Keratinocyte (primary cell): ENCODE measurements at regions not wholly inside any gene's neighbourhood (a gene's known extent, or its start where the extent isn't known, plus 50 kb on each side); places are given as distances from the start of the nearest gene placed in this dataset.

Experiments
- EZH2 ChIP-seq: IDR thresholded peaks from one replicate; pipeline ENCODE4 v1.6.1; 2012; ENCODE audit warnings: inconsistent platforms, mild to moderate bottlenecking, low read length, moderate library complexity
- TF ChIP-seq, protein P1 (sequence below), 3 experiments: IDR thresholded peaks in 1 of 3; conservative IDR thresholded peaks in 1 of 3; optimal IDR thresholded peaks in 1 of 3; 2 replicates in 2 of 3; 3 replicates in 1 of 3; pipeline versions ENCODE3 to v1.5.1; 2011; ENCODE audit warnings: low read length in 3 of 3, mild to moderate bottlenecking in 3 of 3, moderate library complexity in 2 of 3, control low read depth in 1 of 3, inconsistent platforms in 1 of 3; ENCODE audit not compliant: insufficient read depth in 2 of 3; ENCODE audit errors: extremely low read depth in 1 of 3

DNA sequence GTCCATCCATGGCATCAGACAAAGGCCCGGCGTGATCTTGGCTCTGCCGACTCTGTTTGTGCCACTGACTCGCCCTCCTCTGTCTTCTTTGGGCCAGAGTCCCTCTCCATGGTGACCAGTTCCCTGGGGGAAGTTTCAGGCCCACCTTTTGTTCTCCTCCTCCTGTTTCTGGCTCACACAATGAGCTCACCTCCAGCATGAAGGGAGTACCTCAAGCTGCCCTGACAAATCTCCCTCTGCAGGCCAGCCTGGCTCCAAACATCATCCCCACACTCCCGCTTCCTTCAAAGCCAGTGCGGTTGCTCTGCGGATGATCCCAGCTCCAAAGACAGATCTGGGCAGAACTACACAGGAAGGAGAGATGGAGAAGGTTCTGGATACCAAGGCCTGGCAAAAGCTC, 576.6 kb downstream of the NPHP4 start:
- TF ChIP-seq, protein P1, sequence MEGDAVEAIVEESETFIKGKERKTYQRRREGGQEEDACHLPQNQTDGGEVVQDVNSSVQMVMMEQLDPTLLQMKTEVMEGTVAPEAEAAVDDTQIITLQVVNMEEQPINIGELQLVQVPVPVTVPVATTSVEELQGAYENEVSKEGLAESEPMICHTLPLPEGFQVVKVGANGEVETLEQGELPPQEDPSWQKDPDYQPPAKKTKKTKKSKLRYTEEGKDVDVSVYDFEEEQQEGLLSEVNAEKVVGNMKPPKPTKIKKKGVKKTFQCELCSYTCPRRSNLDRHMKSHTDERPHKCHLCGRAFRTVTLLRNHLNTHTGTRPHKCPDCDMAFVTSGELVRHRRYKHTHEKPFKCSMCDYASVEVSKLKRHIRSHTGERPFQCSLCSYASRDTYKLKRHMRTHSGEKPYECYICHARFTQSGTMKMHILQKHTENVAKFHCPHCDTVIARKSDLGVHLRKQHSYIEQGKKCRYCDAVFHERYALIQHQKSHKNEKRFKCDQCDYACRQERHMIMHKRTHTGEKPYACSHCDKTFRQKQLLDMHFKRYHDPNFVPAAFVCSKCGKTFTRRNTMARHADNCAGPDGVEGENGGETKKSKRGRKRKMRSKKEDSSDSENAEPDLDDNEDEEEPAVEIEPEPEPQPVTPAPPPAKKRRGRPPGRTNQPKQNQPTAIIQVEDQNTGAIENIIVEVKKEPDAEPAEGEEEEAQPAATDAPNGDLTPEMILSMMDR (optimal IDR thresholded peaks at IDR 0.05 in 1 of 3, IDR thresholded peaks at IDR 0.05 in 1 of 3, conservative IDR thresholded peaks at IDR 0.05 in 1 of 3; ENCODE audit: extremely low read depth in 1 of 3, insufficient read depth in 2 of 3, low read length in 3 of 3): no peak
- no peak for TF ChIP-seq EZH2
